MCF 10A (cell line): ENCODE measurements at regions not wholly inside any gene's neighbourhood (a gene's known extent, or its start where the extent isn't known, plus 50 kb on each side); places are given as distances from the start of the nearest gene placed in this dataset.

Experiments used
- BruUV-seq: library from RNA; stranded (reverse); fragments of 400-500 nt; replicated peaks from 2 replicates; lab custom pipeline; 2021; lab: Mats Ljungman, UMichigan
- CTCF ChIA-PET: fragments of 300-600 bp; sonication (Branson Sonifier 250); formaldehyde crosslinking; extraction: SDS; loops from one replicate; lab custom pipeline; 2021; ENCODE audit warnings: antibody characterized with exemption, inconsistent platforms; lab: Yijun Ruan, JAX
- POLR2A ChIA-PET: fragments of 300-600, 350-650 bp; sonication (Branson Sonifier 250); formaldehyde crosslinking; extraction: SDS; loops from one replicate; lab custom pipeline; 2020; ENCODE audit warnings: antibody characterized with exemption, inconsistent platforms; lab: Yijun Ruan, JAX
- DNase-seq: peaks from one replicate; pipeline ENCODE4 v3.0.0-alpha.2; 2018; ENCODE audit not compliant: unreplicated experiment
- H3K27ac Mint-ChIP-seq: one replicate; pipeline ENCODE4 v1.8.0; 2022; ENCODE audit warnings: mild to moderate bottlenecking, low read depth, mixed read lengths; ENCODE audit not compliant: unreplicated experiment
- H3K27me3 Mint-ChIP-seq: one replicate; pipeline ENCODE4 v1.8.0; 2022; ENCODE audit warnings: mixed read lengths; ENCODE audit not compliant: insufficient read depth, unreplicated experiment
- H3K36me3 Mint-ChIP-seq: one replicate; pipeline ENCODE4 v1.8.0; 2022; ENCODE audit warnings: mild to moderate bottlenecking, moderate library complexity, mixed read lengths; ENCODE audit not compliant: insufficient read depth, unreplicated experiment
- H3K4me1 Mint-ChIP-seq: one replicate; pipeline ENCODE4 v1.8.0; 2022; ENCODE audit warnings: mixed read lengths; ENCODE audit not compliant: insufficient read depth, unreplicated experiment
- H3K4me3 Mint-ChIP-seq: one replicate; pipeline ENCODE4 v1.8.0; 2022; ENCODE audit warnings: mild to moderate bottlenecking, moderate library complexity, mixed read lengths; ENCODE audit not compliant: unreplicated experiment
- H3K9me3 Mint-ChIP-seq: one replicate; pipeline ENCODE4 v1.8.0; 2022; ENCODE audit warnings: mixed read lengths; ENCODE audit not compliant: unreplicated experiment
- intact Hi-C: fragments of 100-400 bp; cut with micrococcal nuclease; formaldehyde crosslinking; loops from 2 replicates; pipeline ENCODE4 v1.14.1; 2022
- TF ChIP-seq, protein P1 (sequence below): fragments of 200-600 bp; IDR thresholded peaks from one replicate; pipeline ENCODE4 v1.8.0; 2022; ENCODE audit warnings: antibody characterized with exemption, mild to moderate bottlenecking; ENCODE audit not compliant: unreplicated experiment

DNA sequence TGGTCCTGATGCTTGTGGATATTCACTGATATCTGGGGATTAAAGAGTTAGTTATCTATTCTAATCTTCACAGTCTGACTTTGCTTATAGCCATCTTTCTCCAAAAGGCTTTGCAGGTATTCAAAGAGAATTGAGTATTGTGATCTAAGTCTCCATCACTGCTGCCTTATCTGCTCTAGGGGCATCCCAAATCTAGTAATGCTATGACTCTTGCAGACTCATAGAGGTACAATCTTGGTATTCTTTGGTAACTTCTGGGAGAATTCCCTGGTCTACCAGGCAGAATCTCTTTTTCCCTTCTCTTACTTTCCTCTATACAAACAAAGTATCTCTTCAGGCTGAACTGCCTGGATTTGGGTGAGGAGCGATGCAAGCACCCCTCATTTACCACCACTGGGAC lies 746.3 kb downstream of the JRKL start:
- POLR2A ChIA-PET, result no interaction called here
- Mint-ChIP-seq H3K36me3 (no peaks in the 10 kb centered on the region), H3K9me3 (no peaks in the 10 kb centered on the region), H3K27ac (no peak overlapping the region), H3K27me3 (peaks cover 48% of the 10 kb centered on the region), H3K4me1 (no peaks in the 10 kb centered on the region), H3K4me3 (no peak overlapping the region)
- intact Hi-C loops, result no loop called here
- TF ChIP-seq, protein P1, sequence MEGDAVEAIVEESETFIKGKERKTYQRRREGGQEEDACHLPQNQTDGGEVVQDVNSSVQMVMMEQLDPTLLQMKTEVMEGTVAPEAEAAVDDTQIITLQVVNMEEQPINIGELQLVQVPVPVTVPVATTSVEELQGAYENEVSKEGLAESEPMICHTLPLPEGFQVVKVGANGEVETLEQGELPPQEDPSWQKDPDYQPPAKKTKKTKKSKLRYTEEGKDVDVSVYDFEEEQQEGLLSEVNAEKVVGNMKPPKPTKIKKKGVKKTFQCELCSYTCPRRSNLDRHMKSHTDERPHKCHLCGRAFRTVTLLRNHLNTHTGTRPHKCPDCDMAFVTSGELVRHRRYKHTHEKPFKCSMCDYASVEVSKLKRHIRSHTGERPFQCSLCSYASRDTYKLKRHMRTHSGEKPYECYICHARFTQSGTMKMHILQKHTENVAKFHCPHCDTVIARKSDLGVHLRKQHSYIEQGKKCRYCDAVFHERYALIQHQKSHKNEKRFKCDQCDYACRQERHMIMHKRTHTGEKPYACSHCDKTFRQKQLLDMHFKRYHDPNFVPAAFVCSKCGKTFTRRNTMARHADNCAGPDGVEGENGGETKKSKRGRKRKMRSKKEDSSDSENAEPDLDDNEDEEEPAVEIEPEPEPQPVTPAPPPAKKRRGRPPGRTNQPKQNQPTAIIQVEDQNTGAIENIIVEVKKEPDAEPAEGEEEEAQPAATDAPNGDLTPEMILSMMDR, result no peak
- no TSS peak for BruUV-seq
- CTCF ChIA-PET, result no interaction called here
- DNase-seq, result no peak

DNA sequence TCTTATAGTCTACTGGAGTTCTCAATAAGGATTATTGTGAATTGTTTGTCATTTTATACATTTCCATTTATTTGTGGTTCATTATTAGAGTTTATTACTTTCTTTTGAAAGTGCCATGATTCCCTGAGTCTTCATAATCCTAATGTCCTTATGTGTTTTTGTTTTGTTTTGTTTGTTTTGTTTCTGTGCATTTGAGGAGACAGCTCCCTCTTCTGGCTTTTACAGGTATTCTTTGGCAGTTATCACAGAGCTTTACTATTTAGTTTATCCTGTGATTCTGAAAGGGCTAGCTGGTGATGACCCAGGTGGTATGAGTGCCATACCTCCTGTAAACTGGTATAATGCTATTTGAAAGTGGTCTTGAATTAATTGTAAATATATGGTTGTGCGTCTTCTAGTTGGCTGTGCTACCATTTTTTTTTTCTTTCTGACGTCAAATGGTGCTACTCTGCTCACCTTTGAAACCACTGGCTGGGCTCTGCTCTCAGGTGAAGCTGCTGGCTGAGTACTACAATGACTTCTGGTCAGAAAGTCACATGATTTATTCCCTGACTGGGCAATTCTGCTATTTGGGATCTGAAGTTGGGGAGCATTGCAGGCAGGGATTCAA lies 751.2 kb downstream of the JRKL start:
- H3K27ac Mint-ChIP-seq, result no peak overlapping the region
- no peak overlapping the region for H3K4me3 Mint-ChIP-seq
- no peaks in the 10 kb centered on the region for H3K9me3 Mint-ChIP-seq
- H3K36me3 Mint-ChIP-seq, result no peaks in the 10 kb centered on the region
- ChIA-PET CTCF (interaction anchor here (0.6 to 2.4 kb wide), 21 partner anchors 11 to 1875 kb away, joined by 3 to 44 read pairs (median 3); no protein-coding TSS in a partner anchor), POLR2A (interaction anchor here (1.6 kb wide), 1 partner anchor 677 kb away, joined by 6 read pairs; no protein-coding TSS in a partner anchor)
- H3K27me3 Mint-ChIP-seq, result peaks cover 57% of the 10 kb centered on the region
- intact Hi-C loops, result loop anchor here (1.0 to 2.0 kb wide), 2 partner anchors 616 to 677 kb away; no protein-coding TSS in a partner anchor
- peak; percentile 46 for DNase-seq
- no peaks in the 10 kb centered on the region for H3K4me1 Mint-ChIP-seq
- TF ChIP-seq, protein P1, result peak; percentile 56
- BruUV-seq, result no TSS peak

DNA sequence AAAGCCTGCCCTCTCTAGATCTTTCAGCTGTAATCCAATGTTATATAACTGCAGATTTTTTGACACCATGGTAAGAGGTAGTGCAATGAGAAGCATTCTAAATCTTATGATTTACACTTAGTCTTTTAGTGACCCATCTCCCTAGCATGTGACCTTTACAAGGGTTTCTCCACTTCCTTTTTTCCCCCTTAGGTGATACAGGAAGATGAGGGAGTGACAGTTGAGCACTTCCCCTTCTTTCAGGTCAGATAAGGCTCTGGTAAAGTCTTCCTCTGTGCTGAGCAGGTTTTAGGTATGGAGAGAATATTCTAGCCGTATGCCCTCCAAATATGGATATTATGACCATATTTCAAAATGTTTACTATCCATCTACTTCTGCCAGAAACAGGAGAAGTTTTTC lies 753.6 kb downstream of the JRKL start:
- ChIA-PET POLR2A (no interaction called here), CTCF (interaction anchor here (0.6 to 1.4 kb wide), 4 partner anchors 77 to 1635 kb away, joined by 3 to 11 read pairs (median 3); no protein-coding TSS in a partner anchor)
- H3K4me1 Mint-ChIP-seq, result no peaks in the 10 kb centered on the region
- H3K4me3 Mint-ChIP-seq, result no peak overlapping the region
- DNase-seq, result no peak
- no TSS peak for BruUV-seq
- peaks cover 73% of the 10 kb centered on the region for H3K27me3 Mint-ChIP-seq
- H3K36me3 Mint-ChIP-seq, result no peaks in the 10 kb centered on the region
- intact Hi-C loops, result no loop called here
- no peaks in the 10 kb centered on the region for H3K9me3 Mint-ChIP-seq
- no peak overlapping the region for H3K27ac Mint-ChIP-seq
- TF ChIP-seq, protein P1, result no peak

DNA sequence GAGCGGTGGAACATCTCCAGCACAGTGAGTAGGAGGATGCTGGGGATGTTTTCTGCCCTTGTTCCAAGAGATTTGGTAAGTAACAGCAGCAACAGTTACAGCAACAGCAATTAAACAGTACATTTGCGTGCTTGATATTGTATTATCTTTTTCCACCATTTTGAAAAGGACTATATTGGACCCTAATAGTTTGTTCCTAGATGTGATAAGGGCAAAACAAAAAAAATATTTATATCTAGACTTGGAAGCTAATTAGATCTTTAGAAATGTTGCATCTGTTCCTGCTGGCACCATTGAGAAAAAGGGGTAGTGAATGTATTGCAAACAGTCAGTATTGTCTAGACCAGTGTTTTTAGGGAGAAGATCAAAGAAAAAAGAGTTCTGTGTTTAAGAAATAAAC lies 759.9 kb downstream of the JRKL start:
- H3K27ac Mint-ChIP-seq, result no peak overlapping the region
- no peaks in the 10 kb centered on the region for H3K36me3 Mint-ChIP-seq
- ChIA-PET CTCF (no interaction called here), POLR2A (no interaction called here)
- intact Hi-C loops, result no loop called here
- no TSS peak for BruUV-seq
- peaks cover 69% of the 10 kb centered on the region for H3K27me3 Mint-ChIP-seq
- no peaks in the 10 kb centered on the region for H3K9me3 Mint-ChIP-seq
- no peaks in the 10 kb centered on the region for H3K4me1 Mint-ChIP-seq
- DNase-seq, result no peak
- no peak overlapping the region for H3K4me3 Mint-ChIP-seq
- TF ChIP-seq, protein P1, result no peak
